NCI-H460 (cell line): ENCODE measurements at regions not wholly inside any gene's neighbourhood (a gene's known extent, or its start where the extent isn't known, plus 50 kb on each side); places are given as distances from the start of the nearest gene placed in this dataset.

Experiments used
- DNase-seq: peaks from one replicate; pipeline ENCODE4 v3.0.0-alpha.2; 2016; ENCODE audit warnings: low read depth; ENCODE audit errors: extremely low read depth

- no peak for DNase-seq
These were observed 197.2 kb downstream of the ADSS2 start for GRCh38 chr1:244254467-244254866.

GRCh38 chr1:244255426-244255965 is 196.2 kb downstream of the ADSS2 start:
- no peak for DNase-seq

GRCh38 chr1:244256086-244256676 is 195.5 kb downstream of the ADSS2 start:
- no peak for DNase-seq

GRCh38 chr1:244264163-244264562 is 187.5 kb downstream of the ADSS2 start:
- no peak for DNase-seq

GRCh38 chr1:244265507-244265906 is 186.2 kb downstream of the ADSS2 start:
- DNase-seq: no peak

- DNase-seq: no peak
These were observed 182.5 kb downstream of the ADSS2 start for GRCh38 chr1:244269169-244269568.

- no peak for DNase-seq
These were observed 180.7 kb downstream of the ADSS2 start for GRCh38 chr1:244271004-244271403.

- DNase-seq: no peak
These were observed 179.9 kb downstream of the ADSS2 start for GRCh38 chr1:244271691-244272308.

GRCh38 chr1:244272471-244273261 is 179.0 kb downstream of the ADSS2 start:
- peak; percentile 92 for DNase-seq

- no peak for DNase-seq
These were observed 178.4 kb downstream of the ADSS2 start for GRCh38 chr1:244273262-244273844.

- peak; percentile 85 for DNase-seq
These were observed 177.7 kb downstream of the ADSS2 start for GRCh38 chr1:244273845-244274619.

- DNase-seq: no peak
These were observed 175.1 kb downstream of the ADSS2 start for GRCh38 chr1:244276646-244277045.

GRCh38 chr1:244280201-244280600 is 171.5 kb downstream of the ADSS2 start:
- no peak for DNase-seq

- no peak for DNase-seq
These were observed 170.8 kb downstream of the ADSS2 start for GRCh38 chr1:244280859-244281258.

GRCh38 chr1:244283772-244284171 is 167.9 kb downstream of the ADSS2 start:
- DNase-seq: no peak

- no peak for DNase-seq
These were observed 167.0 kb downstream of the ADSS2 start for GRCh38 chr1:244284641-244285156.

- no peak for DNase-seq
These were observed 165.4 kb downstream of the ADSS2 start for GRCh38 chr1:244286341-244286740.

- DNase-seq: no peak
These were observed 164.0 kb downstream of the ADSS2 start for GRCh38 chr1:244287726-244288125.

GRCh38 chr1:244288663-244289062 is 163.0 kb downstream of the ADSS2 start:
- DNase-seq: no peak
